Fibroblast of lung (primary cell): ENCODE measurements at regions not wholly inside any gene's neighbourhood (a gene's known extent, or its start where the extent isn't known, plus 50 kb on each side); places are given as distances from the start of the nearest gene placed in this dataset.

Experiments
- DNase-seq, 2 donors: peaks; one replicate each; pipeline versions ENCODE4 v3.0.0 to v3.0.0-alpha.2; 2010; ENCODE audit warnings: low read depth in 2 of 2
- H2AFZ ChIP-seq: 2 replicates; pipeline ENCODE4 v1.5.1; 2012; ENCODE audit warnings: low read length, control low read depth, inconsistent platforms
- H3K27ac ChIP-seq: 2 replicates; pipeline ENCODE4 v1.5.1; 2011; ENCODE audit warnings: low read length, control low read depth; ENCODE audit not compliant: insufficient read depth
- H3K27me3 ChIP-seq: 2 replicates; pipeline ENCODE4 v1.5.1; 2011; ENCODE audit warnings: mild to moderate bottlenecking, low read length; ENCODE audit not compliant: control insufficient read depth, insufficient read depth
- H3K36me3 ChIP-seq: 2 replicates; pipeline ENCODE4 v1.5.1; 2011; ENCODE audit warnings: low read length; ENCODE audit not compliant: control insufficient read depth, insufficient read depth
- H3K4me1 ChIP-seq: 2 replicates; pipeline ENCODE4 v1.5.1; 2011; ENCODE audit warnings: low read length; ENCODE audit not compliant: control insufficient read depth, insufficient read depth; ENCODE audit errors: extremely low read depth
- H3K4me2 ChIP-seq: 2 replicates; pipeline ENCODE4 v1.5.1; 2011; ENCODE audit warnings: low read length, control low read depth; ENCODE audit not compliant: insufficient read depth; ENCODE audit errors: extremely low read depth
- H3K4me3 ChIP-seq, 4 experiments: fragments of 200-600 bp in 1 of 4; sonication (generic) in 1 of 4; replicated peaks in 1 of 4; 2 replicates each; pipeline ENCODE4 v1.5.1; 2011 to 2016; ENCODE audit warnings: low read length in 4 of 4, low read depth in 3 of 4, mild to moderate bottlenecking in 3 of 4, control low read depth in 2 of 4, inconsistent platforms in 1 of 4, mixed read lengths in 1 of 4; ENCODE audit not compliant: insufficient read depth in 1 of 4; ENCODE audit errors: control extremely low read depth in 1 of 4
- H3K79me2 ChIP-seq: 2 replicates; pipeline ENCODE4 v1.5.1; 2012; ENCODE audit warnings: mild to moderate bottlenecking, low read length, inconsistent platforms; ENCODE audit not compliant: control insufficient read depth, insufficient read depth
- H3K9ac ChIP-seq: 2 replicates; pipeline ENCODE4 v1.5.1; 2011; ENCODE audit warnings: mild to moderate bottlenecking, low read length, control low read depth; ENCODE audit not compliant: insufficient read depth
- H3K9me3 ChIP-seq: 2 replicates; pipeline ENCODE4 v1.5.1; 2012; ENCODE audit warnings: low read depth, low read length; ENCODE audit not compliant: control insufficient read depth, insufficient read depth
- H4K20me1 ChIP-seq: 2 replicates; pipeline ENCODE4 v1.5.1; 2011; ENCODE audit warnings: low read length; ENCODE audit not compliant: control insufficient read depth, insufficient read depth; ENCODE audit errors: extremely low read depth
- CTCF ChIP-seq, 2 donors: IDR thresholded peaks in 1 of 2; conservative IDR thresholded peaks in 1 of 2; 1 replicate in 1 of 2; 2 replicates in 1 of 2; pipeline ENCODE4 v1.5.1; 2011 to 2012; ENCODE audit warnings: low read length in 2 of 2, control low read depth in 1 of 2, inconsistent platforms in 1 of 2, low read depth in 1 of 2, mild to moderate bottlenecking in 1 of 2
- EZH2 ChIP-seq: IDR thresholded peaks from 2 replicates; pipeline ENCODE4 v1.5.1; 2012; ENCODE audit warnings: low read length, control low read depth, mild to moderate bottlenecking; ENCODE audit errors: missing control alignments

GRCh38 chr3:5690904-5691532 lies 503.5 kb downstream of the EDEM1 start:
- Histone ChIP-seq H3K79me2 (no peaks in the 10 kb centered on the region), H3K4me2 (no peak overlapping the region), H3K27ac (no peak overlapping the region), H3K4me3 (no peak overlapping the region), H3K9me3 (no peaks in the 10 kb centered on the region), H3K36me3 (no peaks in the 10 kb centered on the region), H3K27me3 (no peaks in the 10 kb centered on the region), H3K9ac (no peak overlapping the region), H3K4me1 (no peaks in the 10 kb centered on the region), H4K20me1 (no peaks in the 10 kb centered on the region), H2AFZ (no peak overlapping the region)
- no peak for DNase-seq
- no peak for TF ChIP-seq CTCF (conservative IDR thresholded peaks at IDR 0.05 in 1 of 2, IDR thresholded peaks at IDR 0.05 in 1 of 2; ENCODE audit: low read depth in 1 of 2, low read length in 2 of 2)
- no peak for TF ChIP-seq EZH2

GRCh38 chr3:5692446-5692845 lies 504.9 kb downstream of the EDEM1 start:
- Histone ChIP-seq H3K36me3 (no peaks in the 10 kb centered on the region), H3K79me2 (no peaks in the 10 kb centered on the region), H3K4me1 (no peaks in the 10 kb centered on the region), H3K4me3 (no peak overlapping the region), H3K27me3 (no peaks in the 10 kb centered on the region), H2AFZ (no peak overlapping the region), H4K20me1 (no peaks in the 10 kb centered on the region), H3K4me2 (no peak overlapping the region), H3K27ac (no peak overlapping the region), H3K9me3 (no peaks in the 10 kb centered on the region), H3K9ac (no peak overlapping the region)
- DNase-seq: no peak
- TF ChIP-seq EZH2: no peak
- no peak for TF ChIP-seq CTCF (conservative IDR thresholded peaks at IDR 0.05 in 1 of 2, IDR thresholded peaks at IDR 0.05 in 1 of 2; ENCODE audit: low read depth in 1 of 2, low read length in 2 of 2)

- H3K79me2 ChIP-seq: no peaks in the 10 kb centered on the region
- no peak for DNase-seq
- no peaks in the 10 kb centered on the region for H3K4me1 ChIP-seq
- no peak for TF ChIP-seq CTCF (conservative IDR thresholded peaks at IDR 0.05 in 1 of 2, IDR thresholded peaks at IDR 0.05 in 1 of 2; ENCODE audit: low read depth in 1 of 2, low read length in 2 of 2)
- TF ChIP-seq EZH2: no peak
- H3K27me3 ChIP-seq: no peaks in the 10 kb centered on the region
- no peak overlapping the region for H3K27ac ChIP-seq
- H4K20me1 ChIP-seq: no peaks in the 10 kb centered on the region
- no peak overlapping the region for H3K4me3 ChIP-seq
- H3K4me2 ChIP-seq: no peak overlapping the region
- no peaks in the 10 kb centered on the region for H3K9me3 ChIP-seq
- no peaks in the 10 kb centered on the region for H3K36me3 ChIP-seq
- H3K9ac ChIP-seq: no peak overlapping the region
- H2AFZ ChIP-seq: no peak overlapping the region
These were observed 506.8 kb downstream of the EDEM1 start for GRCh38 chr3:5694266-5694665.
